UCSD-AML1 (cell line): ENCODE measurements at regions not wholly inside any gene's neighbourhood (a gene's known extent, or its start where the extent isn't known, plus 50 kb on each side); places are given as distances from the start of the nearest gene placed in this dataset.
"Not testable (repeated sequence)": the region's sequence is repeated elsewhere in the genome, so short reads cannot be mapped to it uniquely, and the experiment has no call there.

Source experiments
- DNase-seq: peaks from one replicate; lab custom pipeline; 2025; ENCODE audit not compliant: unreplicated experiment; lab: John Stamatoyannopoulos, UW

GRCh38 chr7:113030489-113030888, 56.1 kb downstream of the GPR85 start:
- no peak for DNase-seq

GRCh38 chr7:113026941-113027340, 59.7 kb downstream of the GPR85 start:
- DNase-seq = no peak

GRCh38 chr7:113017144-113017857, 69.3 kb downstream of the GPR85 start:
- DNase-seq = not testable (repeated sequence)

GRCh38 chr7:113015034-113015645, 71.5 kb downstream of the GPR85 start:
- DNase-seq = no peak

- DNase-seq = no peak
Measured at GRCh38 chr7:113013761-113014449, 72.7 kb downstream of the GPR85 start.

- DNase-seq = not testable (repeated sequence)
Measured at GRCh38 chr7:113012862-113013261, 73.8 kb downstream of the GPR85 start.

GRCh38 chr7:113010377-113010776, 76.2 kb downstream of the GPR85 start:
- DNase-seq = no peak

GRCh38 chr7:113008755-113009154, 77.9 kb downstream of the GPR85 start:
- no peak for DNase-seq

- DNase-seq = no peak
Measured at GRCh38 chr7:113004726-113005454, 81.7 kb downstream of the GPR85 start.

- DNase-seq = no peak
Measured at GRCh38 chr7:113000316-113001020, 86.2 kb downstream of the GPR85 start.

- DNase-seq = no peak
Measured at GRCh38 chr7:112997831-112998230, 88.8 kb downstream of the GPR85 start.

- no peak for DNase-seq
Measured at GRCh38 chr7:112996331-112996871, 90.2 kb downstream of the GPR85 start.

GRCh38 chr7:112995059-112995824, 91.4 kb downstream of the GPR85 start:
- no peak for DNase-seq

- DNase-seq = no peak
Measured at GRCh38 chr7:112994656-112995055, 92.0 kb downstream of the GPR85 start.

GRCh38 chr7:112990624-112991023, 96.0 kb downstream of the GPR85 start:
- DNase-seq = peak; percentile 2

- no peak for DNase-seq
Measured at GRCh38 chr7:112989531-112989930, 97.1 kb downstream of the GPR85 start.

- no peak for DNase-seq
Measured at GRCh38 chr7:112987171-112987570, 99.5 kb downstream of the GPR85 start.

GRCh38 chr7:112986256-112987031, 100.2 kb downstream of the GPR85 start:
- no peak for DNase-seq

- DNase-seq = no peak
Measured at GRCh38 chr7:112985377-112985987, 101.1 kb downstream of the GPR85 start.
